CD4-positive, alpha-beta T cell (primary cell): ENCODE measurements at regions not wholly inside any gene's neighbourhood (a gene's known extent, or its start where the extent isn't known, plus 50 kb on each side); places are given as distances from the start of the nearest gene placed in this dataset.

ENCODE experiments used
- ATAC-seq: fragments of 200-7000 bp; cut with Tn5 transposase; one replicate; pipeline ENCODE4 v1.10.0; 2022; ENCODE audit warnings: mild to moderate bottlenecking; ENCODE audit not compliant: poor library complexity
- CTCF ChIA-PET: fragments of 350-600 bp; sonication (Branson Sonifier 250); formaldehyde crosslinking; loops from one replicate; lab custom pipeline; 2021; ENCODE audit warnings: antibody characterized with exemption, inconsistent platforms; lab: Charles Lee
- POLR2A ChIA-PET: fragments of 350-600 bp; sonication (Branson Sonifier 250); formaldehyde crosslinking; loops from one replicate; lab custom pipeline; 2021; ENCODE audit warnings: antibody characterized with exemption, inconsistent platforms; lab: Charles Lee
- DNase-seq, 14 experiments: peaks; one replicate each; pipeline ENCODE4 v3.0.0-alpha.2; 2013 to 2020; ENCODE audit warnings: mixed read lengths in 2 of 14
- H3K27ac ChIP-seq, 2 donors: one replicate each; pipeline versions ENCODE4 v1.5.1 to v1.7.0; 2013; ENCODE audit warnings: low read length in 2 of 2, low read depth in 1 of 2, mild to moderate bottlenecking in 1 of 2
- H3K27me3 ChIP-seq, 2 experiments: 1 replicate in 1 of 2; 2 replicates in 1 of 2; pipeline versions ENCODE4 v1.6.1 to v1.7.0; 2013; ENCODE audit warnings: low read length in 2 of 2, control low read depth in 1 of 2, mild to moderate bottlenecking in 1 of 2, moderate library complexity in 1 of 2; ENCODE audit not compliant: insufficient read depth in 2 of 2, control insufficient read depth in 1 of 2
- H3K36me3 ChIP-seq: one replicate; pipeline ENCODE4 v1.6.1; 2013; ENCODE audit warnings: low read length, control low read depth; ENCODE audit not compliant: insufficient read depth
- H3K4me1 ChIP-seq: one replicate; pipeline ENCODE4 v1.6.1; 2013; ENCODE audit warnings: low read length, control low read depth; ENCODE audit not compliant: insufficient read depth
- H3K4me3 ChIP-seq: one replicate; pipeline ENCODE4 v1.5.1; 2013; ENCODE audit warnings: mild to moderate bottlenecking, low read length, moderate library complexity
- H3K9me3 ChIP-seq, 2 experiments: 1 replicate in 1 of 2; 2 replicates in 1 of 2; pipeline versions ENCODE4 v1.6.1 to v1.7.0; 2013; ENCODE audit warnings: low read length in 2 of 2, mild to moderate bottlenecking in 2 of 2, control low read depth in 1 of 2, moderate library complexity in 1 of 2; ENCODE audit not compliant: control insufficient read depth in 1 of 2, insufficient read depth in 1 of 2
- H3K27ac Mint-ChIP-seq: one replicate; pipeline ENCODE4 v1.8.0; 2020; ENCODE audit warnings: mixed read lengths
- H3K27me3 Mint-ChIP-seq: one replicate; pipeline ENCODE4 v1.8.0; 2021; ENCODE audit warnings: mixed read lengths
- H3K36me3 Mint-ChIP-seq: one replicate; pipeline ENCODE4 v1.8.0; 2021; ENCODE audit warnings: low read depth, mixed read lengths
- H3K4me1 Mint-ChIP-seq: one replicate; pipeline ENCODE4 v1.8.0; 2021; ENCODE audit warnings: low read depth, mixed read lengths
- H3K4me3 Mint-ChIP-seq: one replicate; pipeline ENCODE4 v1.8.0; 2020; ENCODE audit warnings: mild to moderate bottlenecking, mixed read lengths
- H3K9me3 Mint-ChIP-seq: one replicate; pipeline ENCODE4 v1.8.0; 2020; ENCODE audit warnings: mixed read lengths
- intact Hi-C, 2 experiments: fragments of 100-400 bp; cut with DNase I in 1 of 2; cut with micrococcal nuclease in 1 of 2; formaldehyde crosslinking; loops; one replicate each; pipeline versions ENCODE4 v1.15.1 to v1.9.0; 2023 to 2025; cut with DNase I, micrococcal nuclease
- TF ChIP-seq, protein P1 (sequence below): fragments of 200-600 bp; IDR thresholded peaks from one replicate; pipeline ENCODE4 v1.8.0; 2022; ENCODE audit warnings: antibody characterized with exemption, mild to moderate bottlenecking

- ChIA-PET POLR2A (no interaction called here), CTCF (no interaction called here)
Measured at GRCh38 chr2:67854798-67855197, 208.0 kb downstream of the C1D start.

GRCh38 chr2:67856866-67857265 is 205.9 kb downstream of the C1D start:
- Histone ChIP-seq H3K27me3 (no peaks in the 10 kb centered on the region), H3K27ac (no peak overlapping the region), H3K4me3 (no peak overlapping the region), H3K9me3 (no peaks in the 10 kb centered on the region), H3K4me1 (no peaks in the 10 kb centered on the region), H3K36me3 (no peaks in the 10 kb centered on the region)
- ChIA-PET CTCF (no interaction called here), POLR2A (no interaction called here)
- Mint-ChIP-seq H3K4me3 (no peak overlapping the region), H3K9me3 (no peaks in the 10 kb centered on the region), H3K4me1 (no peaks in the 10 kb centered on the region), H3K27me3 (peaks cover 23% of the 10 kb centered on the region), H3K27ac (no peak overlapping the region), H3K36me3 (no peaks in the 10 kb centered on the region)
- DNase-seq (no peak), ATAC-seq (no peak)
- TF ChIP-seq, protein P1, sequence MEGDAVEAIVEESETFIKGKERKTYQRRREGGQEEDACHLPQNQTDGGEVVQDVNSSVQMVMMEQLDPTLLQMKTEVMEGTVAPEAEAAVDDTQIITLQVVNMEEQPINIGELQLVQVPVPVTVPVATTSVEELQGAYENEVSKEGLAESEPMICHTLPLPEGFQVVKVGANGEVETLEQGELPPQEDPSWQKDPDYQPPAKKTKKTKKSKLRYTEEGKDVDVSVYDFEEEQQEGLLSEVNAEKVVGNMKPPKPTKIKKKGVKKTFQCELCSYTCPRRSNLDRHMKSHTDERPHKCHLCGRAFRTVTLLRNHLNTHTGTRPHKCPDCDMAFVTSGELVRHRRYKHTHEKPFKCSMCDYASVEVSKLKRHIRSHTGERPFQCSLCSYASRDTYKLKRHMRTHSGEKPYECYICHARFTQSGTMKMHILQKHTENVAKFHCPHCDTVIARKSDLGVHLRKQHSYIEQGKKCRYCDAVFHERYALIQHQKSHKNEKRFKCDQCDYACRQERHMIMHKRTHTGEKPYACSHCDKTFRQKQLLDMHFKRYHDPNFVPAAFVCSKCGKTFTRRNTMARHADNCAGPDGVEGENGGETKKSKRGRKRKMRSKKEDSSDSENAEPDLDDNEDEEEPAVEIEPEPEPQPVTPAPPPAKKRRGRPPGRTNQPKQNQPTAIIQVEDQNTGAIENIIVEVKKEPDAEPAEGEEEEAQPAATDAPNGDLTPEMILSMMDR = no peak
- intact Hi-C loops = no loop called here

More at GRCh38 chr2:67854798-67855197, 208.0 kb downstream of the C1D start:
- H3K27me3 Mint-ChIP-seq = peaks cover 13% of the 10 kb centered on the region
- Histone ChIP-seq H3K36me3 (no peaks in the 10 kb centered on the region), H3K4me1 (no peaks in the 10 kb centered on the region), H3K27me3 (peaks cover 0 to 6% of the 10 kb centered on the region in 2 experiments), H3K4me3 (no peak overlapping the region), H3K9me3 (no peaks in the 10 kb centered on the region), H3K27ac (no peak overlapping the region)
- H3K4me3 Mint-ChIP-seq = no peak overlapping the region
- no peak overlapping the region for H3K27ac Mint-ChIP-seq
- DNase-seq (no peak), ATAC-seq (no peak)
- intact Hi-C loops = no loop called here
- TF ChIP-seq, protein P1 = no peak
- no peaks in the 10 kb centered on the region for H3K9me3 Mint-ChIP-seq
- no peaks in the 10 kb centered on the region for H3K36me3 Mint-ChIP-seq
- H3K4me1 Mint-ChIP-seq = no peaks in the 10 kb centered on the region

DNA sequence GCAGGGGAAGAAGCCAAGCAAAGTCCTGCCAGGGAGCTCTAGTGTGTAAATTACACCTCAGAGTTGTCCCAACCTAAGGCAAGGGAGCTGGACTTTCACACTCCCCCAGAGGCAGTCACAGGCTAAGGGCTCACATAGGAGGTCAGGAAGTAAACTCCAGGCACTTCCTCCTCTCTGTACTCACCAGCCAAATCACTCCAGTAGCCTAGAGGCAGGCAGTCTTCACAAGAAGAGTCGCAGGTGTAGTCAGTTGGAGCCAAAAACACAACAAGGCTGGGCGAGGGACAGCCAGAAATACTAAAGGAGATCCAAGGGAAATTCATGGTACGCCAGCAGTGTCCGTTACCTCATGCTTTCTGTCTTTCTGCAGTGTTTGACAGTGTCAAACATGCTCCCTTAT is 205.0 kb downstream of the C1D start:
- ATAC-seq = no peak

More for the DNA sequence above, 205.0 kb downstream of the C1D start:
- no peak overlapping the region for H3K4me3 ChIP-seq
- H3K4me1 Mint-ChIP-seq = no peaks in the 10 kb centered on the region
- H3K36me3 ChIP-seq = no peaks in the 10 kb centered on the region
- H3K27me3 ChIP-seq = no peaks in the 10 kb centered on the region
- intact Hi-C loops = no loop called here
- H3K9me3 Mint-ChIP-seq = no peaks in the 10 kb centered on the region
- H3K27ac ChIP-seq = no peak overlapping the region
- H3K36me3 Mint-ChIP-seq = no peaks in the 10 kb centered on the region
- TF ChIP-seq, protein P1 = no peak
- H3K27me3 Mint-ChIP-seq = peaks cover 28% of the 10 kb centered on the region
- no peak overlapping the region for H3K4me3 Mint-ChIP-seq
- DNase-seq = no peak
- POLR2A ChIA-PET = no interaction called here
- no peaks in the 10 kb centered on the region for H3K4me1 ChIP-seq
- H3K9me3 ChIP-seq = no peaks in the 10 kb centered on the region
- no peak overlapping the region for H3K27ac Mint-ChIP-seq
- CTCF ChIA-PET = no interaction called here
